ENCODE measurements at regions not wholly inside any gene's neighbourhood (a gene's known extent, or its start where the extent isn't known, plus 50 kb on each side); places are given as distances from the start of the nearest gene placed in this dataset.

- DNase-seq, result no peak
Measured at GRCh38 chr7:125547505-125547904, 617.9 kb upstream of the POT1 start.

- DNase-seq, result no peak
Measured at GRCh38 chr7:125530553-125530952, 600.9 kb upstream of the POT1 start.

DNA sequence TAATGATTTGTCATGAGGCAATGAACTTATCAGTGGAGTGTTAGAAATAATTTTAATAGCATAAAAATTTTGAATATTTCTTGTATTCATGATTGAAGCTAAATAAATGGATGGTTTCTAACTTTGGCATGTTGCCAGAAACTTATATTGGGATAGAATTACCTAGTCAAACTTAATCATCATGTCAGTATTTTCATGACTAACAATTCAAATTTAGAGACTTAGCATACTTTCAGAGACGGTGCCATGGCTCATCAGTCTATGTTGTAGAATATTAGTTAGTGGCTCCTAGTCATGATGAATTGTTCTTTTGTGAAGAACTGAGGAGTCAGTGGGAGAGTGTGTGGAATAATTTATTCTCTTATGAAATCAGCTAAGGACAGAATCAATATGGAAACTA is 599.6 kb upstream of the POT1 start:
- DNase-seq, result no peak

DNA sequence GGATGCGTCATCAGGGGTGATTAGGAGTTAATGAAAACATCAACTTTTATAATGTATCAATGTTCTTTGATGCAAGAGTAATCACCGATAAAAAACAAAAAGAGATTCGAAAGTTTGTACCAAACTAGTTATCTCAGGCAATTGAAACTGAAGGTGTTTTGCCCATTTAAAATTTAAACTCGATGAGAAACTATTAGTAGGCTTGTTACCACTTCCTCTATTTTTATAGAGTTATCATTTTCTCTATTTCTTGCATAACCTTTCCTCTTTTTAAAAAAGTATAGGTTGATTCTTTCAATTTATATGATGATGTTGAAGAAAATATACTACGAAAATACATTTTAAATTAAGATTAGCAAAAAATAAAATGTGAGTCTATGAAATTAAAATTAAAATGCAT is 597.3 kb upstream of the POT1 start:
- DNase-seq, result no peak

- DNase-seq, result no peak
Measured at GRCh38 chr7:125526092-125526491, 596.5 kb upstream of the POT1 start.

- no peak for DNase-seq
Measured at GRCh38 chr7:125516194-125516593, 586.6 kb upstream of the POT1 start.

GRCh38 chr7:125512373-125512772 is 582.7 kb upstream of the POT1 start:
- DNase-seq, result no peak

GRCh38 chr7:125511310-125511709 is 581.7 kb upstream of the POT1 start:
- no peak for DNase-seq

DNA sequence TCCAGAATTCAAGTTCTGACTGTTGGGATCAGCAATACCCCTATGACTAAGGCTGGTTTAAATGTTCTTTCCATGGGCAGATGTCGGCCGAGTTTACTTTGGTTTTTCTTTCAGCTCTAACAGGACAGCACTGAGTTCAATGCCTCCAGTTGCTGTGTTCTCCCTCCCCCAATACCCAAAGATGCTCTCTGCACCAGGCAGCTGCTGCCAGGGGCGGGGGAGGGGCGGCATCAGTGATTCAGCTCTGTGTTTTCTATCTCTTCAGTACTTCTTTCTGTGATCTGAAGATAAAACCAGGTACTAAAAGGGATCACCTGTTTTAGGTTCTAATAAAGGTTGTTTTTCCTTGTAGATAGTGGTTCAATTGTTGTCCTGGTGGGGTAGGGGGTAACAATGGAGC is 576.7 kb upstream of the POT1 start:
- no peak for DNase-seq

GRCh38 chr7:125504848-125505247 is 575.2 kb upstream of the POT1 start:
- DNase-seq, result no peak

GRCh38 chr7:125495997-125496396 is 566.4 kb upstream of the POT1 start:
- DNase-seq, result no peak

- DNase-seq, result no peak
Measured at GRCh38 chr7:125492521-125492920, 562.9 kb upstream of the POT1 start.

GRCh38 chr7:125491137-125491536 is 561.5 kb upstream of the POT1 start:
- no peak for DNase-seq

GRCh38 chr7:125490167-125490566 is 560.5 kb upstream of the POT1 start:
- DNase-seq, result no peak

- no peak for DNase-seq
Measured at GRCh38 chr7:125485223-125485622, 555.6 kb upstream of the POT1 start.

- DNase-seq, result no peak
Measured at GRCh38 chr7:125484755-125485154, 555.1 kb upstream of the POT1 start.

DNA sequence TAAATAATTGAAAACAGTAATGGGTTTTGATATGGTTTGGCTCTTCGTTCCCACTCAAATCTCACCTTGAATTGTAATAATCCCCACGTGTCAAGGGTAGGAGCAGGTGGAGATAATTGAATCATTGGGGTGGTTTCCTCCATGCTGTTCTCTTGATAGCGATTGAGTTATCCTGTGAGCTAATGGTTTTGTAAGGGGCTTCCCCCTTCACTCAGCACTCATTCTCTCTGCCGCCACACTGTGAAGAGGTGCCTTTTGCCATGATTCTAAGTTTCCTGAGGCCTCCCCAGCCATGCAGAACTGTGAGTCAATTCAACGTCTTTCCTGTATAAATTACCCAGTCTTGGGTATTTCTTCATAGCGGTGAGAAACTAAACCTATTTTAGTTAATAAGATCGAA is 551.7 kb upstream of the POT1 start:
- DNase-seq, result no peak

- no peak for DNase-seq
Measured at GRCh38 chr7:125480762-125481161, 551.1 kb upstream of the POT1 start.

DNA sequence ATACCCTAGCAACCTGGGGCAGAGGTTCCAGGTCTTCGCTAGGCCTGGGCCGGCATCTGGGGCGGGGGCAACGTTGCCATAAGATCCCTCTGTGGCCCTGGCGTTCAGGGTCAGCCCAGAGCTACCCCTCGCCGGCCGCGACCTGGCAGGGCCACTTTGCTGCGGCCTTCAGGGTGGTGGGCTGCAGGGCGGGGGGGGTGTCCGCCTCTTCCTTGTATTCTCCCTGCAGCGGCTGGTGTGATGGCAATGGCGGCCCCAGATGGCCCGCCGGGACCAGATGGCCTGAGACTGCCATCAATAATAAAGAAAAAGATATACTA is 539.2 kb upstream of the POT1 start:
- no peak for DNase-seq

- no peak for DNase-seq
Measured at GRCh38 chr7:125467996-125468854, 538.6 kb upstream of the POT1 start.

DNA sequence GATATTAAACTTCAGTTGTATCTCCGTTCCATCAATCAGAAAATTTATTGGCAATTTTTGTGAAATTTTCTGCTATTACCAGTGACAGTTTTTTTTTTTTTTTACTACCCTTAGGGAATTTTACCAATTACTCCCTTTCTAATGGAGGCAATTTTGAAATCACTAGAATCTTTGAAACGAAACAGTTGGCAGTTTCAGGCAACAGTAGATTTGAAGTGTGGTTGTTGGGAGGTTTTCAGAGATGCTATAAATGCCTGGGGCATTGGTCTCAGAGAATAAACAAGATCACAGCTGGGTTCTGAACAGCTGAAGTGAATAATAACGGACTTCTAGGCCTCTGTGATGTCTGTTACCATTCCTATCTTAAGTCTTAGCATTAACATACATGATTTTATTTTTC is 535.9 kb upstream of the POT1 start:
- DNase-seq, result no peak

DNA sequence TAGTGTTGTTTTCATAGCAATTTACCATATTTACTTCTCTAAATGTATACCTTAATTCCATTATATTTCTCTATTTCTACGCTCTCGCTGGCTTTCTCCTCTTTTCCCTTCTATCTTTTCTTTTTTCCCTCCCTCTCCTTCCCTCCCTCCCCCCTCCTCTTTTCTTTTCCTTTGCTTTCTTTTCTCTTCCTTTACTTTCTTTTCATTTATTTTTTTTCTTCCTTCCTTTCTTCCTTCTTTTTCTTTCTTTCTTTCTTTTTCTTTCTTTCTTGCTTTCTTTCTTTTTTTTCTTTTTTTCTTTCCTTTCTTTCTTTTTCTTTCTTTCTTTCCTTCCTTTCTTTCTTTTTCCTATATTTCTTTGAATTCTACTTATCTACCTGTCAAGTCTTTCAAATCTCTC is 533.0 kb upstream of the POT1 start:
- no peak for DNase-seq

DNA sequence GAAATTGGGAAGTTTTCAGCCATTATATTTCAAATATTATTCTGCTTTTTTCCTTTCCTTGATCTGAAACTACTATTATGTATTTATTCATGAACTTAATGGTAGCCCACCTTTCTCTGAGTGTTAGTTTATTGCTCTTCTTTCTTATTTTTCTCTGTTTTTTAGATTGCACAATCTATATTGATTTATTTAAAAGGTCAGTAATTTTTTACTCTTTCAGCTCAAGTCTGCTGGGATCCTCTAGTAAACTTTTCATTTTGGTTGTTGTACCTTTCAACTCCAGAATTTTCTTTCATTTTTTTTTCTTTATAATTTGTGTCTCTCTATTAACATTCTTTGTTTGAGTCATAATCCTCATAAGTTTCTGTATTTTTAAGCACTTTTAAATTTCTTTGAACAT is 529.4 kb upstream of the POT1 start:
- no peak for DNase-seq

- no peak for DNase-seq
Measured at GRCh38 chr7:125450749-125451148, 521.1 kb upstream of the POT1 start.

- no peak for DNase-seq
Measured at GRCh38 chr7:125445836-125446235, 516.2 kb upstream of the POT1 start.
